ENCODE measurements at regions not wholly inside any gene's neighbourhood (a gene's known extent, or its start where the extent isn't known, plus 50 kb on each side); places are given as distances from the start of the nearest gene placed in this dataset.

GRCh38 chr16:48862087-48862532, 252.1 kb upstream of the N4BP1 start:
- Mint-ChIP-seq H3K36me3 (no peaks in the 10 kb centered on the region), H3K27ac (no peak overlapping the region), H3K4me1 (ENCODE audit: unreplicated experiment) (no peaks in the 10 kb centered on the region), H3K27me3 (peaks cover 29% of the 10 kb centered on the region), H3K4me3 (no peak overlapping the region), H3K9me3 (no peaks in the 10 kb centered on the region)
- no peak for DNase-seq (ENCODE audit: extremely low spot score, unreplicated experiment)
- TF ChIP-seq CTCF (conservative IDR thresholded peaks at IDR 0.05) = peak; percentile 46

DNA sequence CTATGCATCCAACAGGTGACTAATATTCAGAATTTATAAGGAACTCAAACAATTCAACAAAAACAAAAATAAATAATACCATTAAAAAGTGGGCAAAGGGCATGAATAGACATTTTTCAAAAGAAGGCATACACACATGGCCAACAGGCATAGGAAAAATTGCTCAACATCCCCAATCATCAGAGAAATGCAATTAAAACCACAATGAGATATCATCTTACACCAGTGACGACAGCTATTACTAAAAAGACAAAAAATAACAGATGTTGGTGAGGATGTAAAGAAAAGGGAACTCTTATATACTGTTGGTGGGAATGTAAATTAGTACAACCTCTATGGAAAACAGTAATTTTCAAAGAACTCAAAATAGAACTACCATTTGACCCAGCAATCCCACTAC, 250.4 kb upstream of the N4BP1 start:
- Mint-ChIP-seq H3K27me3 (peaks cover 41% of the 10 kb centered on the region), H3K36me3 (no peaks in the 10 kb centered on the region)
- no peak for DNase-seq (ENCODE audit: extremely low spot score, unreplicated experiment)

DNA sequence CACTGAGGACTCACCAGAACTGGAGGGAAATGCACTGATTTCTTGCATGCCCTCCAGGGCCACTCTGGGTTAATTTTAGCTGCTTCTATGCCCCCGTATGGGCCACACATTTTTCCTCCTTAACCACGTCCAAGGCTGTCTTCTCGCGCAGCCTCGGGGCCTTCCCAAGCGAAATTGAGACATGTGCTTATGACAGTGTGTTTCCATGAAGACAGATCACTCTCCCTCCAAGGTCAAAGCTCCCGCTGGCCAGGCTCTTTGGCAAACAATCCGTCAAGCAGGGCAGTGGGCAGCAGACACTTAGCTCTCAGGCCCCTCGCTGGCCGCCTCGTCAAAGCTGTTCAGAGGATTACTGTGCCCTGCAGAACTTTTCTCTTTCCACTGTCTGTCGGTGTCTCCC, 243.0 kb upstream of the N4BP1 start:
- DNase-seq (ENCODE audit: extremely low spot score, unreplicated experiment) = no peak
- H3K9me3 Mint-ChIP-seq = no peaks in the 10 kb centered on the region
- H3K27me3 Mint-ChIP-seq = peaks cover 57% of the 10 kb centered on the region
- no peak overlapping the region for H3K4me3 Mint-ChIP-seq
- no peak for TF ChIP-seq CTCF (conservative IDR thresholded peaks at IDR 0.05)
- peaks cover 8% of the 10 kb centered on the region for H3K4me1 Mint-ChIP-seq (ENCODE audit: unreplicated experiment)
- no peaks in the 10 kb centered on the region for H3K36me3 Mint-ChIP-seq
- H3K27ac Mint-ChIP-seq = no peak overlapping the region

More for the DNA sequence above, 250.4 kb upstream of the N4BP1 start:
- no peak overlapping the region for H3K4me3 Mint-ChIP-seq
- H3K9me3 Mint-ChIP-seq = no peaks in the 10 kb centered on the region
- no peak overlapping the region for H3K27ac Mint-ChIP-seq
- TF ChIP-seq CTCF (conservative IDR thresholded peaks at IDR 0.05) = no peak
- no peaks in the 10 kb centered on the region for H3K4me1 Mint-ChIP-seq (ENCODE audit: unreplicated experiment)

DNA sequence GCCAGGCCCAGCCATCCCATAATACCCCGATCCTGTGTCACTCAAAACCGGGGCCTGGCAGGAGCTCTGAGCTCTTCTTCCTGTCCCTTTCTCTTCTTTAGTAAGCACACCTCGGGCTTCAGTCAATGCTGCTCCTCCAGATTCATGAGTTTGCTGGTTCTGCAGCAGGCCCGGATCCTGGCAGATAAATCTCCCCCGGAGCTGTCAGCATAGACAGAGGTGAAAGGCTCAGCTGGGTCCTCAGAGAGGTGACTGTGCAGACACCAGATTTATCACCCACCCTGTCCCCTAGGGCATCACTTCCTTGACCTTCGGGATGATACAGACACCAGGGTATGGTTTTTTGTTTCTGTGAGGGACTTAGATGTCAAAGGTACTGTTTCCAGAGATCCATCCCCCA, 242.5 kb upstream of the N4BP1 start:
- DNase-seq (ENCODE audit: extremely low spot score, unreplicated experiment) = no peak

DNA sequence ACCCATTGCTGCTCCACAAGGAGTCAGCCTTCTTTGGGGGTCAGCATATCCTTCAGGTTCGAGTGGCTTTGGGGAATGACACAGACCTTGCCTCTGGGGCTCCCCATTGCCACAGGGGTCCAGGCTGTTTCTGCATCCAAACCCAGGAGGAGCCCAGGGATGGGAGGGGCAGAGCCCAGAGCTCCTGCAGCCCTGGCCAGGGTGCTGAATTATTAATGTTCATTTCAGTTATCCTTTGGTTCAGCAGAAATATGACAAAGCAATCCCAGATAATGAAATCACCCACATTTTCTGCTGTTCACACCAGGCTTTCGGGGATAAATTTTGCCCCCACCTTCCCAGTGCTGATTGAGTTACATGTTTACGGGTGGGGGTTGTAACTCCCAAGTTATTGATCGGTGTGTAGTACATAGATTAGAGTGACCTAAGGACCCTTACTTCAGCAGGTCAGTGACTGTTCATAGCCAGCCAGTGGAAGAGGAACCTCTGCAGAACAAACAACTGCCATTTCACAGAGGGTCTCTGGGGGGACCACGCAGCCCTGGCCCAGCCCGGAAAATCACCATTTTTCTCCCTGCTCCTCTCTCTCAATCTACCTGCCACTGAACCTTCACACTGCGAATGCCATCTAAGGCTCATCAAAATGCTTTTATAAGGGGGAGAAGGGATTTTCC, 240.3 kb upstream of the N4BP1 start:
- no peaks in the 10 kb centered on the region for H3K36me3 Mint-ChIP-seq
- peaks cover 33% of the 10 kb centered on the region for H3K27me3 Mint-ChIP-seq
- DNase-seq (ENCODE audit: extremely low spot score, unreplicated experiment) = no peak
- peaks cover 8% of the 10 kb centered on the region for H3K4me1 Mint-ChIP-seq (ENCODE audit: unreplicated experiment)
- H3K4me3 Mint-ChIP-seq = no peak overlapping the region
- no peak for TF ChIP-seq CTCF (conservative IDR thresholded peaks at IDR 0.05)
- no peak overlapping the region for H3K27ac Mint-ChIP-seq
- no peaks in the 10 kb centered on the region for H3K9me3 Mint-ChIP-seq

More for the DNA sequence above, 242.5 kb upstream of the N4BP1 start:
- Mint-ChIP-seq H3K4me3 (no peak overlapping the region), H3K4me1 (ENCODE audit: unreplicated experiment) (peaks cover 8% of the 10 kb centered on the region), H3K9me3 (no peaks in the 10 kb centered on the region), H3K27ac (no peak overlapping the region), H3K36me3 (no peaks in the 10 kb centered on the region), H3K27me3 (peaks cover 53% of the 10 kb centered on the region)
- no peak for TF ChIP-seq CTCF (conservative IDR thresholded peaks at IDR 0.05)

Measured in type B pancreatic cell (in vitro differentiated cells).